NCI-H1105 treated with DMSO at 0.1 percent for 48 hours (cell line): ENCODE measurements at regions not wholly inside any gene's neighbourhood (a gene's known extent, or its start where the extent isn't known, plus 50 kb on each side); places are given as distances from the start of the nearest gene placed in this dataset.
"Not testable (repeated sequence)": the region's sequence is repeated elsewhere in the genome, so short reads cannot be mapped to it uniquely, and the experiment has no call there.

Experiments used
- DNase-seq: peaks from one replicate; lab custom pipeline; 2025; lab: John Stamatoyannopoulos, UW

- no peak for DNase-seq
These were observed 478.0 kb downstream of the PDHA2 start for GRCh38 chr4:96317891-96318290.

DNA sequence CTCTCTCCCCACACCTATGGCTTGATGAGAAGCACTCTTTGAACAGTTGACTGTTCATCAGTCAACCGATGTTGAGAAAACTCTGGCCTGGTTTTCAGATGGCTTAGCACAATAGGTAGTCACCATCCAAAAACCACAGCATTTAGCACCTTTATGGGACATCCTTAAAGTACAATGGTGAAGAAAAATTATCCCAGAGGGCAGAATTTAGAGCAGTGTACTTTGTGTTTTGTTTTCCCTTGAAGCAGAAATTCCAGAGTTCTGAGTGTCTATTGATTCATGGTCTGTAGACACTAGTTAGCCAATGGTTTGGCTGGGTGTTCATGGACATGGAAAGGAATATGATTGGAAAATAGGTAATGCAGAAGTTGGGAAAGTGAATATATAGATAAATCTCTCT lies 487.0 kb downstream of the PDHA2 start:
- DNase-seq, result no peak

DNA sequence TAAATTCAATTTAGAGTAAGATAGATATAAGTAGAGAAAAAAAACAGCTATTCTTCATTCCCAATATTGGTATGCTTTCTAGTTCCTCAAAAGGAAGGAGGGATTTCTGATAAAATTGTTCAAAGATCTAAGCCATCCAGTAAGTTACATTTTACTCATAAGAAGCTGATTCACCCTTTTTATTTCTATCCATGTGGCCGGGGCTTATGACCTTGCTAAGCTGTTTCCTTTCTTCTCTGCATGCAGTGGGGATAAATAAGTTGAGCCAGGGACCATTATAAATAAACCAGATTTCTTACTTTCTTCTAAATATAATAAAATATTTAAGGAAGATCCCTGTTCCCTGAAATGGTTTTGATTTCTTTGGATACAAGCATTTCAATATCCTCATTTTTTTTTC lies 502.3 kb downstream of the PDHA2 start:
- no peak for DNase-seq

DNA sequence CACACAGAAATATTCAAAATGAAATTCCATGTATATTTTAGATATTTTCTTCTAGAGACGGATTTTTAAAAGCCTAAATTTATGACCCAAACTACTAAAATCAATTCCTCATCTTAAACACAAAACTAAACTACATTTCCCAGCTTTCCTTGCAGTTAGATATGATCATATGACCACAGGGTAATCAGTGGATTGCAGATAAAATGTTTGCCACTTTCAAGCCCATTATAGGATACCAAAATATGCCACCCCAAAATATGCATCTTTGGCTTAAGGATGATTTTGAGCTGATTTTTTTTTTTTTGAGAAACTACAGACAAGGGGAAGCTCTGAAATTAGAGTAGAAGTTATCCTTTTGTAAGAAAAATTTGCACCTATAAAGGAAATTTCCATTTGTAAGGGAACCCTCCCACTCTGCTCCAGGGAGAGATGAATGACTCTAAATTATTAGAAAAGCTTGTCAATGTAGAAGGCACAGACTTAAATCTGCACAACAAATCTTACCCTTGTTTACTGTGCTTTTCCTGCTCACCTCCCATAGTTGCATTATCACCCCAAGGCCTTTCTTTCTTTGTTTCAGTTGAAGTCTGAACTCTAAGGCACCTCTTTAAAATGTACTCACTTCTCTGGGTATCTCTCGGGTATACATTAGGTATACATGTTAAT lies 503.0 kb downstream of the PDHA2 start:
- DNase-seq, result no peak

- DNase-seq, result no peak
These were observed 503.9 kb downstream of the PDHA2 start for GRCh38 chr4:96343836-96344235.

- no peak for DNase-seq
These were observed 507.7 kb downstream of the PDHA2 start for GRCh38 chr4:96347582-96347981.

DNA sequence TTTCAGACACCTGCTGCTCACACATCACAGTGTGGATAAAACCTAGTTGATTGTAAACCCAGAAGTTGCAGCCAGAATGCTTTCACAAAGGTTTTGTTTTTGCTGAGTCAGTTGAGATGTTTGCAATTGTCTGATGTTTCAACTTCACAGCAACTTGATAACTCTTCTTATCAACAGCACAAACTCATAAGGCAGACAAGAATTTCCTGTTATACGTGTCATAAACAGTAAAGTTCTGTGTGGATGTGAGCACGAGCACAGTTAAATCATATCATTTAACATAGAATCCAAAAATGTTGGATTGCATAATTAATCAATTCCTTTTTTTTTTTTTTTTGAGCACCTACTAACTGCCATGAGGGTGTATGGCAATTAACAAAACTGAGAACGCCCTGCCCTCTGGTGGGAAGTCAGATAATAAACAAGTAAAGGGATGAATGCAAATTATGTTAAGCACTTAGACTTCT lies 512.2 kb downstream of the PDHA2 start:
- DNase-seq, result no peak

DNA sequence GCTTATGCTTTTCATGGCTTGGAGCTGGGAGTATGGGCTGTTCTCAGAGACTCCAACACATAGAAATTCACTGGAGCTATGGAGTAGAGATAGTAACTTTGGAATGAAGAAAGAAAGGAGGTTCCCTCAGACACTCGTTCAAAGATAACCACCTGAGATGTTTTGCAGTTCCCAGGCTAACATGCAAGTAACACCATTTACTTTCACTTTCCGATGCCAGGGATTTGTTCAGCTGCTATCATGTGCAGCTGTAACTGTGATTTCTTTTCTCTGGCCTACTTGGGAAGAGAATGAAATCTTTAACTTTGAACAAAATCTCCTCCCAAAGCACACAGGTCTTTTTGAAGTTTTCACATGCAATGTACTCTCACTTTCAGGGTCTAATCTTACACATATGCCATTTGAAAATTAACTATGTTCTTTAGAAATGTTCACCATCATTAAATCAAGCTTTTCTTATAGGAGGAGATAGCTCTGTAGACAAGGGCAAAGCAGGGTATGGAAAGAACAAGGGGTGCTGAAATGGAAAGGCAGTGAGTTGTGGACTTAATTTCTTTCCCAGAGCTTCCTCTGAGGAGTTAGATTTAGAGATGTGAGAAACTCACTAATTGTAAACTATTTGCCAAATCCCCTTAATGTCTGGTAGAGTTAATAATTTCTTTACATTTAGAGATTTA lies 514.3 kb downstream of the PDHA2 start:
- DNase-seq, result no peak

GRCh38 chr4:96355414-96355813 lies 515.5 kb downstream of the PDHA2 start:
- DNase-seq, result no peak

DNA sequence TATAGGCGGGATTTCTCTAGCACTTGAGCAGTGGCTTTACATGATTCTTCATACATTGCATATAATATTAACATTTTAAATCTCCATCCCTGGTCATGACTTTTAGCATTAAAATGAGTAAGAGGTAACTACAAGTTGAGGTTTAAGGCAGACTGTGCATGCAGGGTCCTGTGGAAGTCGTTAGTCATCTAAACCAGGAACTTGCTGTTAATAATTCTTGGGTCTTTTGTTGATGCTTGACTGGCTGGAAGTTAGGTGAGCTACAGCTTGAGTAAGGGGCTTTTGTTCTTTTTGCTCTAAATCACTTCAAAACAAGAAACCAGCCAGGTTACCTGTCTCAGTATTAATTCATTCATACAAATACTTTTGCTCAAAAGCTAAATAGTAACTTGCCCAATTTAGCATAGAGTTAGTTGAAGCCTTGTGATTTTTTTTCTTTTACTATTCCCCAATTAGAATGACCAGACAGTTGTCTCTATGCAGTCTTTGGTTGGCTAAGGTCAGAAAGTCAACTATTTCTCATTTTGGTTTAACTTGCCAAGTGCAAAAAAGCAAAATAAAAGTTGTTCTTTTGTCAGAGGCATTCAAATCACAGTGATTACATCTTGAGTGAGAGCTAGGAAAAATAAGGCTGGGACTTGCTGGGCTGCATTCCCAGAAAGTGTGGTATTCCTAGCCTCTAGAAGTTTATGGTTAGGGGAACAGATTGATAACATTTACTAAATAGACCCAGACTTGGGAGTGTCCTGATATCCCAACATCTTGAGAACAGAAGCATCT lies 516.9 kb downstream of the PDHA2 start:
- DNase-seq, result no peak

DNA sequence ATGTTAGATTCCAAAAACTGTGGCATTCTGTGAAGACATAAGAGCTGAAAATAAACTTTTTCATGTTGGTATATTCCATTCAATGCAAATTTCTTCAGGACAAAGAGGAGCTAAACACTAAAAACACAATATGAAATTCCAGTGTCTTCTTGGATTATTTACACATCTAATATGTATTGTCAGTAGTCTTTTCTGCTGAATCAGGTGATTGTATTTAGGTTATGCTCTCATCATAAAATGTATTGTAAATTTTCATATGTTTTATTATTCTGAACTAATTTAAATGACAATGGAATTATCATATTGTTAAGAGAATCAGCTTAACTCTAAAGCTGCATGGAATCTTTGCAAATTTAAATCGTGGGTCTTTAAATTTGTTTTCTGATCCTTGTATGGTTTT lies 526.7 kb downstream of the PDHA2 start:
- no peak for DNase-seq

DNA sequence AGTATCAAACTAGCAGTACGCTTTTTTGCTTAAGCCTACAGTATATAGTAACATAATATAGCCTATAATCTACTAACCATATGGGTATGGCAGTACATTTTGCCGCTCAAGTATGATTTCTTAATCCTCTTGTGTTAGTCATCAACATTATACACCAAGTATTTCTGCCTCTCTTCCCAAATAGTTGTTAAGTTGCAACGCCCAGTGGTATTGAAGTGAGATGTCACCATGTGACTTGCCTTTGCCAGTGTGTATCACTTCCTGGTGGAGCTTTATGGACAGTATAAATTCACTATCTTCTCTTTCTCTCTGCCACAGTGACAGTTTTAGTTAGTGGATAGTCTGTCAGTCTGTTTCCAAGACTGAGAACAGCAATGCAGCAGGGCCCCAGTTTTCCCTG lies 535.5 kb downstream of the PDHA2 start:
- no peak for DNase-seq

DNA sequence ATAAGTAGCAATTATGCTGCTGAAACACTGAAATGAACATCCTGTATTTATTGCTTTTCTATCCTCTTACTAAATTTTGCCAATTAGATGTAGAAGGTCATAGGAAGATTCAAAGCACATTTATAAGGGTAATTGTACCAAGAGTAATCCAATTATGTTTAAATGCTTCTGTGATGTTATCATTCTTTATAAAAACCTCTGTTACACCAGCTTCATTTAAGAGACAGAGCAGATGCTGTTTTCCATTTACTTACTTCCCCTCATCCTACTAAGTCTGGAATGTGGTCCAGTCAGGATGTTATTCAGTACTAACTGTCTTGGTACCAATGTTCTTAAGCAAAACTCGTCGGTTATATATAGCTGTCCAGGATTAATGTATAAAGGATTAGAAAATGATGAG lies 539.6 kb downstream of the PDHA2 start:
- DNase-seq, result no peak

DNA sequence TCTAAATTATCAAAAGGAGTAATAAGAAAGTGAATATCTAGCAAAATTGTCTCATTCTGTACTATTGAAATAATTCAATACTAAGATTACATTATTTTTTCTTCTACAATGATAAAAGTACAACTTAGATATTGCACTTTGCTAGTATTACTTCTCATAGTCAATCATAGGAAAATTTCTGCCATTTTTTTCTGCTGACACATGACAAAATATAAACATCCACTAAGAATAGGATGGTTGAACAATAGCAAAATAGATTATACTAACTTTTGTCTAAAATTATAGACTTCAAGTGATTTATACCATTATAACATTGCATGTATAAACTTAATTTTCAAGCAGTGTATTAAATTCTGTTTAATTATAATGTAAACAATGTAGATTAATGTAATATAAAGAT lies 540.2 kb downstream of the PDHA2 start:
- DNase-seq, result no peak

- no peak for DNase-seq
These were observed 543.5 kb downstream of the PDHA2 start for GRCh38 chr4:96383349-96383748.

DNA sequence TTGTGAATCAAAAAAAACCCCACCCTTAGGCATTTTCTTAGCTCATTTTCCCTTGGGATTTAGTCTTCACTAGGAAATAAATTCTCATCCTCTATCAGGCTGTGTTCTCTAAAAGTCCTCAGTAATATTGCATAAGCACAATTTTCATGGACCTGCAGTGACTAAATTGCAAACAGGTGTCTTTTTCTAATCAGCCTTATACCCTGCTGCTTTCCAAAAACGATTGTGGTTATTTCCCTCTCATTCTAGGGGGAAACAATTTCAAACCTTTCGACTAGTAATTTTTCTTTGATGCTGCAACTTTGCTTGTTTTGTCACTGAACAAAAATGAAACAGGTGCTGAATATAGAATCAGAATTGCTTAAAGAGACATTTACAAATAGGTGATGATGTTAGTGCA lies 549.9 kb downstream of the PDHA2 start:
- no peak for DNase-seq

- no peak for DNase-seq
These were observed 550.5 kb downstream of the PDHA2 start for GRCh38 chr4:96390404-96390803.

DNA sequence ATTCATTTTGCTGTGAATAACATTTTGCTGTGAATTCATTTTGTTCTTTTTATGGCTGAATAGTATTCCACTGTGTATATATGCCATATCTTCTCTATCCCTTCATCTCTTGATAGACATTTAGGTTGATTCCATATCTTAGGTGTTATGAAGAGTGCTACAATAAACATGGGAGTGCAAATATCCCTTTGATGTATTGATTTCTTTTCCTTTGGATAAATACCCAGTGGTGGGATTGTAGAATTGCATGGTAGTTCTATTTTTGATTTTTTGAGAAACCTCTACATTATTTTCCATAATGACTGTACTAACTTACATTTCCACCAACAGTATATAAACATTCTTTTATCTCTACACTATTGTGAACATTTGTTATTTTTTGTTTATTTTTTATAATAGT lies 555.9 kb downstream of the PDHA2 start:
- no peak for DNase-seq

DNA sequence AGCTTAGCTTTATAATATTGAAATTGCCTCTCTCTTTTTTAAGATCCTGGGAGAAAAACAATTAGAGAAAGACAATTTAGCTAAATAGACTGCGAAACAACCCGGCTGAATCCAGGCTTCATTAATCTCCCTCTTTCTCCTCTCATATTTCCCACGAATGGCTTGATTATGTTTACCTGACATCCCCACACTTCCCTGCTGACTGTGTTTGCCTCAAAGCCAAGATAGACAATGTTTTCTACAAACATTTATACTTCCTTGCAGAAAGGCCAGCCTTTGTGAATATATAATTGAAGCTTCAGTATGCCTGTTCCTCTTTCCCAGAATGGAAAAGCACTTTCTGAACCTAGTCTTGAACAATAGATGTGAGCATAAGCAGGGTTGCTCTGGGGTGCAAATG lies 566.8 kb downstream of the PDHA2 start:
- peak; percentile 11 for DNase-seq

DNA sequence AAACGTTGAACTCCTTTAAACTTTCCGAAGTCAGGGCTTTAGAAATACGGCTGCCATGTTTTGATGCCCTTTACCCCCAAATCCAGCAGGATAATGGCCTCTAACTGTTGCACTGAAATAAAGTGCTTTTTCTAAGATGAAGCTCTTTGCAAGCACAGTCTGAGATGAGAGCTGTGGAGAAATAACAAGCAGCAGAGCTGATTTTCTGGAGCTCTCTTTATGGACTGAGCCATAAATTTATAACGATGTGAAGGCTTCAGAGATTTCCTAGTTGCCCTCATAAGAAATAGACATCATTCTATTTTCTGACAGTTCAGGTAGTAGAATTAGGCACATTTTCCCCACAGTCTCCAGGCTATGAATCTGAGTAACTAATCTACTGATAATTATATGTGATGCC lies 567.3 kb downstream of the PDHA2 start:
- DNase-seq, result no peak

- DNase-seq, result peak; percentile 14
These were observed 568.0 kb downstream of the PDHA2 start for GRCh38 chr4:96407738-96408463.

DNA sequence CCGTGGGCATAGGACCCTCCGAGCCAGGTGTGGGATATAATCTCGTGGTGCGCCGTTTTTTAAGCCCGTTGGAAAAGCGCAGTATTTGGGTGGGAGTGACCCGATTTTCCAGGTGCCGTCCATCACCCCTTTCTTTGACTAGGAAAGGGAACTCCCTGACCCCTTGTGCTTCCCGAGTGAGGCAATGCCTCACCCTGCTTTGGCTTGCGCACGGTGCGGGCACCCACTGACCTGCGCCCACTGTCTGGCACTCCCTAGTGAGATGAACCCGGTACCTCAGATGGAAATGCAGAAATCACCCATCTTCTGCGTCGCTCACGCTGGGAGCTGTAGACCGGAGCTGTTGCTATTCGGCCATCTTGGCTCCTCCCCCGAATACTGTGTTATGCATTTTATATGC lies 575.0 kb downstream of the PDHA2 start:
- DNase-seq, result not testable (repeated sequence)
